GM23338 (cell line): ENCODE measurements at regions not wholly inside any gene's neighbourhood (a gene's known extent, or its start where the extent isn't known, plus 50 kb on each side); places are given as distances from the start of the nearest gene placed in this dataset.

Source experiments
- CREB1 ChIP-seq: fragments of 250-450 bp; sonication (Bioruptor Pico); IDR thresholded peaks from 2 replicates; pipeline ENCODE4 v1.5.0; 2020; ENCODE audit warnings: low read depth, mild to moderate bottlenecking, moderate library complexity
- CTCF ChIP-seq, 2 experiments: fragments of 200-600 bp in 1 of 2; sonication (generic) in 1 of 2; conservative IDR thresholded peaks; 2 replicates each; pipeline versions ENCODE4 v1.5.1 to v1.6.1; 2016 to 2017; ENCODE audit warnings: antibody characterized with exemption in 2 of 2, low read depth in 2 of 2, mild to moderate bottlenecking in 2 of 2, moderate library complexity in 1 of 2
- EZH2 ChIP-seq: fragments of 200-600 bp; sonication (generic); IDR thresholded peaks from one replicate; pipeline ENCODE4 v1.8.0; 2017; ENCODE audit warnings: antibody characterized with exemption, mild to moderate bottlenecking, low read depth; ENCODE audit not compliant: unreplicated experiment
- EZH2phosphoT487 ChIP-seq: fragments of 200-600 bp; sonication (generic); IDR thresholded peaks from one replicate; pipeline ENCODE4 v1.8.1; 2018; ENCODE audit warnings: antibody characterized with exemption; ENCODE audit not compliant: unreplicated experiment
- NANOG ChIP-seq: IDR thresholded peaks from 2 replicates; pipeline ENCODE4 v1.6.1; 2016; ENCODE audit warnings: antibody characterized with exemption, borderline replicate concordance
- POLR2AphosphoS5 ChIP-seq: IDR thresholded peaks from 2 replicates; pipeline ENCODE4 v1.6.1; 2016; ENCODE audit warnings: antibody characterized with exemption, low read depth
- REST ChIP-seq: IDR thresholded peaks from one replicate; pipeline ENCODE4 v1.6.1; 2018; ENCODE audit warnings: antibody characterized with exemption; ENCODE audit not compliant: unreplicated experiment

GRCh38 chr5:173534031-173534430, 82.4 kb downstream of the BOD1 start:
- TF ChIP-seq CTCF (conservative IDR thresholded peaks at IDR 0.05; ENCODE audit: low read depth in 2 of 2) (no peak), NANOG (no peak), CREB1 (CRISPR knock-in tag) (no peak), POLR2AphosphoS5 (no peak), EZH2phosphoT487 (no peak), EZH2 (no peak), REST (no peak)
